ENCODE measurements at regions not wholly inside any gene's neighbourhood (a gene's known extent, or its start where the extent isn't known, plus 50 kb on each side); places are given as distances from the start of the nearest gene placed in this dataset.

GRCh38 chr16:51407199-51407598, 256.1 kb upstream of the SALL1 start:
- no peak for DNase-seq

- no peak for DNase-seq
Measured at GRCh38 chr16:51405361-51405760, 254.3 kb upstream of the SALL1 start.

GRCh38 chr16:51404386-51404785, 253.3 kb upstream of the SALL1 start:
- DNase-seq, result no peak

GRCh38 chr16:51402785-51403184, 251.7 kb upstream of the SALL1 start:
- no peak for DNase-seq

GRCh38 chr16:51402298-51402697, 251.2 kb upstream of the SALL1 start:
- no peak for DNase-seq

GRCh38 chr16:51401673-51402072, 250.6 kb upstream of the SALL1 start:
- DNase-seq, result no peak

- no peak for DNase-seq
Measured at GRCh38 chr16:51399908-51400670, 249.0 kb upstream of the SALL1 start.

GRCh38 chr16:51394421-51394820, 243.4 kb upstream of the SALL1 start:
- no peak for DNase-seq

- no peak for DNase-seq
Measured at GRCh38 chr16:51393381-51394005, 242.4 kb upstream of the SALL1 start.

GRCh38 chr16:51392521-51393187, 241.6 kb upstream of the SALL1 start:
- DNase-seq, result no peak

GRCh38 chr16:51391798-51392511, 240.9 kb upstream of the SALL1 start:
- DNase-seq, result no peak

- DNase-seq, result no peak
Measured at GRCh38 chr16:51390877-51391276, 239.8 kb upstream of the SALL1 start.

- DNase-seq, result no peak
Measured at GRCh38 chr16:51389881-51390280, 238.8 kb upstream of the SALL1 start.

GRCh38 chr16:51388516-51388951, 237.5 kb upstream of the SALL1 start:
- DNase-seq, result no peak

GRCh38 chr16:51383909-51384308, 232.8 kb upstream of the SALL1 start:
- no peak for DNase-seq

GRCh38 chr16:51382940-51383339, 231.9 kb upstream of the SALL1 start:
- DNase-seq, result no peak

- DNase-seq, result no peak
Measured at GRCh38 chr16:51382211-51382610, 231.1 kb upstream of the SALL1 start.

- no peak for DNase-seq
Measured at GRCh38 chr16:51376080-51376479, 225.0 kb upstream of the SALL1 start.

GRCh38 chr16:51374790-51375189, 223.7 kb upstream of the SALL1 start:
- no peak for DNase-seq

- no peak for DNase-seq
Measured at GRCh38 chr16:51374346-51374745, 223.3 kb upstream of the SALL1 start.

GRCh38 chr16:51365715-51366114, 214.6 kb upstream of the SALL1 start:
- no peak for DNase-seq

GRCh38 chr16:51359141-51359955, 208.3 kb upstream of the SALL1 start:
- DNase-seq, result no peak

GRCh38 chr16:51357839-51358238, 206.8 kb upstream of the SALL1 start:
- no peak for DNase-seq

Measured in stimulated activated CD4-positive, alpha-beta T cell treated with anti-CD3 and anti-CD28 coated beads, Interleukin-4, amount 100 ng/mL, for 4 hours (primary cell).